ENCODE measurements at regions not wholly inside any gene's neighbourhood (a gene's known extent, or its start where the extent isn't known, plus 50 kb on each side); places are given as distances from the start of the nearest gene placed in this dataset.

GRCh38 chr9:107390279-107390678, 99.3 kb downstream of the KLF4 start:
- Mint-ChIP-seq H3K9me3 (no peaks in the 10 kb centered on the region), H3K36me3 (no peaks in the 10 kb centered on the region), H3K27ac (no peak overlapping the region)
- no peak for DNase-seq (ENCODE audit: low spot score in 2 of 2)
- ATAC-seq: no peak

- no peak for DNase-seq (ENCODE audit: low spot score in 2 of 2)
- ATAC-seq: no peak
- H3K36me3 Mint-ChIP-seq: no peaks in the 10 kb centered on the region
- H3K27ac Mint-ChIP-seq: no peak overlapping the region
- H3K9me3 Mint-ChIP-seq: no peaks in the 10 kb centered on the region
These were observed 99.9 kb downstream of the KLF4 start for GRCh38 chr9:107389617-107390071.

- ATAC-seq (no peak), DNase-seq (ENCODE audit: low spot score in 2 of 2) (no peak)
- no peak overlapping the region for H3K27ac Mint-ChIP-seq
- H3K9me3 Mint-ChIP-seq: no peaks in the 10 kb centered on the region
- H3K36me3 Mint-ChIP-seq: no peaks in the 10 kb centered on the region
These were observed 100.7 kb downstream of the KLF4 start for GRCh38 chr9:107388890-107389289.

DNA sequence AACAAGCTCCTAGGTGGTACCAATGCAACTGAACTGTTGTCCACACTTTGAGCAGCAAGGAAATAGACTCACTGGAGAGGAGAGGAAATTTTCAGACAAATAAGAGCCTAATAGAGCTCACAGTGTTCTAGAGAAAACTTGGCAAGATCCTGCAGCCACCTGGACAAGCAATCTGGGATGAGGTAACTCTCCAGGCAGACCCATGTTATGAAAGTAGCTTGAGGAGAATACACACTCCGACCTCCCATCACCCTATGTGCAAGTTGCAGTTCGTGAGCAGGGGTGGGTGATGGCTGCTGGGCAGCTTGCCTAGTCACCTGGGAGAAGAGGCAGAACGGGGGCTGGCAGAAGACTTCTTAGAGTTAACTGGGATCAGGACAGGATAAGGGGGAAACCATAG, 102.2 kb downstream of the KLF4 start:
- no peaks in the 10 kb centered on the region for H3K9me3 Mint-ChIP-seq
- no peaks in the 10 kb centered on the region for H3K36me3 Mint-ChIP-seq
- no peak for ATAC-seq
- H3K27ac Mint-ChIP-seq: no peak overlapping the region
- DNase-seq (ENCODE audit: low spot score in 2 of 2): no peak

DNA sequence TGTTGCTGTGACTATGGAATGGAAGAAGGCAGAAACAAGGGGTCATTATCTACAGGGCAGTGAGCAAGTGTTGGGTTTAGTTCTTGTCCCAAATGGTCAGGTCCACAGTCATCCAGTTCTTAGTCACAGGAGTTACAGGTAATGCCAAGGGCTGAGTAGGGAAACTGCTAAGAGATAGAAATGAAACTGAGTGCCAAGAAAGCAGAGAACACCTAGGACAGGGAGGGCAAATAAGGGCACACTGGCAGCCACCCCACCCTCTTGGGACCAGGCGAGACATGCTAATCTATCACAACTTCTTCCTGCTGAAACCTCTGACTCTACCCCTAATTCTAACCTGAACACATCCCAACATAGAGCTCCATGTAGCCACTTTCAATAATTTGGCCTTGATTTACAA, 103.2 kb downstream of the KLF4 start:
- no peak overlapping the region for H3K27ac Mint-ChIP-seq
- no peak for ATAC-seq
- H3K36me3 Mint-ChIP-seq: no peaks in the 10 kb centered on the region
- no peak for DNase-seq (ENCODE audit: low spot score in 2 of 2)
- no peaks in the 10 kb centered on the region for H3K9me3 Mint-ChIP-seq

Data from activated naive CD4-positive, alpha-beta T cell treated with anti-CD3 and anti-CD28 coated beads, Interleukin-2, amount 50 U/mL, for 72 hours (primary cell).